NCI-H82 treated with DMSO at 0.1 percent for 48 hours (cell line): ENCODE measurements at regions not wholly inside any gene's neighbourhood (a gene's known extent, or its start where the extent isn't known, plus 50 kb on each side); places are given as distances from the start of the nearest gene placed in this dataset.
"Not testable (repeated sequence)": the region's sequence is repeated elsewhere in the genome, so short reads cannot be mapped to it uniquely, and the experiment has no call there.

Source experiments
- DNase-seq: peaks from one replicate; lab custom pipeline; 2025; ENCODE audit not compliant: unreplicated experiment; lab: John Stamatoyannopoulos, UW

DNA sequence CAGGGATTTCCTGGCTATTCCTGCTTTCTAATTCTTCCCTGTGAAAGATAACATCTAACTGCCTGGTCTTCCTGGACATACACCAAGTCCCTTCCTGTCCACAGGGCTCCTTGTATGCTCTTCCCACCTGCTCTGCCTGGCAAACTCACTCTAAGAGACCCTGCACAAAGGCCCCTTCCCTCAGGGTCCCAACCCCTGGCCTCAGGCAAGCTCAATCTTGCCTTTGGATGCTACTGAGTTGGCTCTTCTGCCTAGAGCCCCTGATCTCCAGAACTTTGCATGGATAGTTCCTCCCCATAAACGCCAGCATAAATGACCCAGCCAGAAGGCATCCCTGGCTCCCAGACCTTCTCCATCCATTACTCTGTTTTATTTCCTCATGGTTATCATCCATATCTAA is 98.3 kb upstream of the OTOS start:
- no peak for DNase-seq

DNA sequence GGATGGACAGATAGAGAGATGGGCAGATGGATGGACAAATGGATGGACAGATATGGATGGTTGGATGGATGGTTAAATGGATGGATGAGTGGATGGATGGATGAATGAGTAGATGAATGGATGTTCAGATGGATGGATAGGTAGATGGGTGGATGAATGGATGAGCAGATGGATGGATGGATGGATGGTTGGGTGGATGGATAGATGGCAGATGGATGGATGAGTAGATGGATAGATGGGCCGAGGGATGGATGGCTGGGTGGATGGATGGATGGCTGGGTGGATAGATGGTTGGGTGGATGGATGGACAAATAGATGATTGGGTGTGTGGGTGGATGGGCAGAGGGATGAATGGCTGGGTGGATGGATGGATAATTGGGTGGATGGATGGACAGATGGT is 98.9 kb upstream of the OTOS start:
- no peak for DNase-seq

DNA sequence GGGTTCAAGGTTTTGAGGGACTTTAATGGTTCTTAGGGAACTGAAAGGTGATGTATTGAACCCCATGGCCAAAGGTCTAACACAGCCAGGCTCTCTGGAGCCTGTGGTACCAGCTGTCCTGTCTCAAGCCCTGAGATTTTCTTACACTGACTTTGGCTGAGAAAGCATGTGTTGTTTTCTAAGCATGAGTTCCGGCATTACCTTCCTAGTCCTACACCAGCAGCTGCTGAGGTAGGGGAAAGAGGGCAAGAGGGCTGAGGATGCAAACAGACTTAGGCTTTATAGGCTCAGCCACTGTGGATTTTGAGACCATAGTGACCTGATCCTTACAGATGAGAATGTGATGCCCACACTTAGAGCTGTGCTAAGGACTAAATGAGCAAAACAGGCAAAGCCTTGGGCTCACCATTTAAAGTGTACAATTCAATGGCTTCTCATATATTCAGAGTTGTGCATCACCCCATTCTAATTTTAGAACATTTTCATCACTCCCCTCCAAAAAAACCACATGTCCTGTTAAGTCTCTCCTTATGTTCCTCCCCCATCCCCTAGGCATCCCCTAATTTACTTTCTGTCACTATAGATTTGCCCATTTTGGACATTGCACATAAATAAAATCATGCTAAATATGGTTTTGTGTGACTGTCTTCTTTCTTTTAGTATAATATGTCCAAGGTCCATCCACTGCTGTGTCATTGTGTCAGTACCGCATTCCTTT is 99.7 kb upstream of the OTOS start:
- no peak for DNase-seq

DNA sequence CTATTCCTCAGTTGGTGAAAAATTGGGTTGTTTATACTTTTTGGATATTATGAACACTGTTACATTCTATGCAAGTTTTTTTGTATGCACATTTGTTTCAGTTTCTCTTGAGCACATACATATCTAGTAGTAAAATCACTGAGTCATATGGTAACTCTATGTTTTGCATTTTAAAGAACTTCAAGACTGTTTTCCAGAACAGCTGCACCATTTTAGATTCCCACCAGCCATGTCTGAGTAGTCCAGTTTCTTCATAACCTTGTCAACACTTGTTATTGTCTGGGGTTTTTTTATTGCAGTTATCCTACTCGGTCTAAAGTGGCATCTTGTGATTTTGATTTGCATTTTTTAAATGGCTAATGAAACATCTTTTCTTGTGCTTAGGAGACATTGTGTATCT is 100.3 kb upstream of the OTOS start:
- no peak for DNase-seq

GRCh38 chr2:240241572-240241971 is 101.1 kb upstream of the OTOS start:
- no peak for DNase-seq

GRCh38 chr2:240243049-240243448 is 102.6 kb upstream of the OTOS start:
- DNase-seq: not testable (repeated sequence)

DNA sequence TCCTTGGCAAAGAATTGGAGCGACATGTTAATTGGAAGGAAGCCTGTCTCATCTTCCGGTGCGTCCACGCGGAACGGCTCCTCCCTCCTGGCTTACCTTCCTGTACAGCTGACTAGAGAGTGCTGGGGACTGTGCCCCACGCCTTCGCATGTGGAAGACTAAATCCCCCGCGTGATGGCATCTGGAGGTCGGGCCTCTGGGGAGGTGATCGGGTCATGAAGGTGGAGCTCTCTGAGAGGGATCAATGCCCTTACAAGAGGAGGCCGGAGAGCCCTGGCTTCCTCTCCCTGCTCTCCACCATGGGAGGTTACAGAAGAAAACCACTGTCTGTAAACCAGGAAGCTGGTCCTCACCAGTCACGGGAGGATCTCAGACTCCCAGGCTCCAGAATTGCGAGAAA is 104.1 kb upstream of the OTOS start:
- DNase-seq: no peak

DNA sequence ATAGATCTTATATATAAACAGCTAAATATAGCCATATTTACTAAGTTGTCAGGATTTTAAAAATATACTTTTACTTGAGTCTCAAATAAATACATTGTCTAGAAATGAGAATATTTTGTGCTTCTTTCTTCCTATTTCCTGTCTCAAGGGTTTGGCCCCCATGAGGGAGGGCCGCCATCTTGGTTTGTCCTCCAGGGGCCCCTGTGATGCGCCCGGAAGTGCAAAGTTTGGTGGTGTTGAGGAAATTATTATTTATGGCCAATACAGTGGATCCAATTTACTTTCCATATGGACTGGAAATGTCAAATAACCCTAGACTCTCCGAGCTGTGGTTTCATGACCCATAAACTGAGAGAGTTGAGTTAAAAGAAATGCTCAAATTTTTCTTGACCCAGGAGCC is 104.7 kb upstream of the OTOS start:
- no peak for DNase-seq

DNA sequence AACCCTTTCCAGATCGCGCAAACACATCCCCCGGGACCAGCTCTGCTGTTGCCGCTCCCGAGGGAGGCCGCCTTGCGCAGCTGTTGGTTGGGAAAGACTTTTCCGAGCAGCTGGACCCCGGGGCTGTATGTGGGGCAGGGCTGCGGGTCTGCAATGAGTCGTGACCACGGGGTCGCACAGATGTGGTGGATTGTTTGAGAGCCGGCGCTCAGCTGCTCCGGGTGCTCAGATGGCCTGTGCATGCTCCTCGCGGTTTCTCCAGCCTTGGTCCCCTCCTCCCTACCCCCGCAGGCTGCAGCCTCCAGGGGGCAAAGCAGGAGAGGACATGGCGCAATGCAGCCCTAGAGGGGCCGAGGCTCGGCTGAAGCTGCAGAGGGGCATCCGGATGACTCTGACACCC is 105.2 kb upstream of the OTOS start:
- DNase-seq: no peak

GRCh38 chr2:240246173-240246820 is 105.8 kb upstream of the OTOS start:
- DNase-seq: no peak

GRCh38 chr2:240247241-240247867 is 106.9 kb upstream of the OTOS start:
- no peak for DNase-seq

DNA sequence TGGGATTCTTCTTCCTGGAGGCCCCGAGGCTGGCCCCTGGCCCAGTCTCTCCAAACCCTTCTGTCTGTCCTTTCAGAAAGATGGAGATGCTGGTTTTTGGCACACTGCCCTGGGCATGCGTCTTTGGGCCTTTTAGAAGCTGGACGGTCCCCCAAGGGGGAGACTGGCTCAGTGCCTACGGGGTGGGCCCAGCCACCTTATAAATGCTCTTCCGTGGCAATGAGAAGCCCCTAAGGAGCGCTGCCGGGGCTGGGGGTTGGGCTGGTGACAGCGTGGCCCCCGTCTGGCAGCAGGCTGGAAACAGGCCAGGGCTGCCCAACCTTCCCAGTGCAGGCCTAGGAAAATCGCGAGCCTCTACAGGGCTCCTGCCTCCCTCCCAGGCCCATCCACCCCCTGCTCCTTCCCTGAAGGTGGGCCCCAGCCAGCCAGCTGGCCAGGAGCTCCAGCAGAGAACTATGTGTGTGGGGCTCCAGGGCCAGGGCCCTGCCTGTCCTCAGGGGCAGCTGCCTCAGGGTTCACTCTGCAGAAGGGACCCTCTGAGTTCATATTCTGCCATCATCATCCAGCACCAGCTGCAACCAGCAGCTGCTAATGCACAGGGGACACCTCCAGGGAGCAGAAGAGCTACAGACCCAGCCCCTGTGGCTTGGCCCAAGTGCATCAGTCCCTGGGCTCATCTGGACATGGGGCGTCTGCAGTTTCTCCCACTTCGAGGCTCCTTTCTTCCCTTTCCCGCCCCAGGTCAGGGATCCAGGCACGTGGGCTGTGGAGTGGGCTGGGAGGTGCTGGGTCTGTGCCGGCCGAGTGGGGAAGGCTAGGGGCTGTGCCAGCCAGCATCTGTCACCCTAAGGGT is 107.6 kb upstream of the OTOS start:
- no peak for DNase-seq

DNA sequence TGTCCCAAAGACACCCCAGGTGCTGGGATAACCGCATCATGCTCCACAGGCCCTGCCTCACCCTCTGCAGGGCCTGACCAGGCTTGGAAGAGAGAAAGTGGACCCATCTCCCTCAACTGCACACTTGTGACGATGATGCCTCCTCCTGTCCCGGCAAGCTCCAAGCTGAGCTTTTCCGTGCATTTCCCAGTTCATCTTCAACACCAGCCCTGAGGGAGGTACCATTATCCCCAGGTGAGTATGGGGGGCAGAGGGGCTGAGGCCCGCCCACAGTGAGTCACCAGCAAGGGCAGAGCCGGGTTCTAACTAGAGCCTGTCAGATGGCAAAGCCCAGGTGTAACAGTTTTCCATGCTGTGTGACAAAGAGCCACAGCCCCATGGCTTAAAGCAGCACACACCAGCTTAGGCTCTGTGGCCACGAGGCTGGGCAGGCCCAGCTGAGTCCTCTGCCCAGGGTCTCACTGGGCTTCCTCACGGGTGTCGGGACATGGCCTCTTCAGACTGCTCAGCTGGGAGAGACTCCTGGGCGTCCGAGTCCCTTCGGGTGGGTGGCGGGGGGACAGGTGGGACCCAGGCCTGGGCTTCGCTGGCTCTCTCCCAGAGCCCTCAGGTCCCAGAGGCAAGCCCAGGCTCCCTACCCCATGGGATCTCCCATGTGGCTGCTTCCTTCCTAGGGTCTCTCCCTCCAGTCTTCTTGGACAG is 108.4 kb upstream of the OTOS start:
- no peak for DNase-seq

DNA sequence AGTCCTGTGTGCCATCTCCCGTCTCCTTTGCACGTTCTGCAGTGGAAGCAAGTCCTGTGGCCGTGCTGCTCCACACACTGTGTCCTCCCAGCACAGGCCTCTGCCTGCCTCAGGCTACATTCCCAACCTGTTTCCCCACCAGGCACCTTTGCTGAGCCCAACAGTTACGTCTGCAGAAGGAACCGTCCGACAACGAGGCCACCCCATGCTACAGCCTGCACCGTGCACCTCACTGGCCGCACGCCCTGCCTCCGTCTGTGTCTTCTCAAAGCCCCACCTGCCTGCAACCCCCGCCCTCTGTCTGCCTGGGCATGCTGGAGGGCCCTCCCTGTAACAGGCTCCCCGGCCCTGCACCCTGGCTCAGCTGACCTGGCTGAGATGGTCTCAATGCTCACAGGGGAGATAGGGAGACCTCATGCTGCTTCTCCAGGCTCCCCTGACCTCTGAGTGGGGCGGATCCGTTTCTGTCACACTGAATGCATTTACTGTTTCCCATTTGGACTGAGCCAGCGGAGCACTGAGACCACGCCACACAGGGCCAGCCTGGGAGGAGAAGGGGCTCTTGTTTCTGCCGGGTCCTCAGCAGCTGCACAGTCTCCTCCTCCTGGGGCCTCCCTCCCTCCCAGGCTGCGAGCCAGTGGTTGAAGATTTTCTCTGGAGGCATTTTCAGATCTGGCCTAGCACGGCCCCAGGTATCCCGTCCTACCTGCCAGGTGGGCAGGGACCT is 109.1 kb upstream of the OTOS start:
- DNase-seq: no peak

- DNase-seq: no peak
These were observed 109.9 kb upstream of the OTOS start for GRCh38 chr2:240250150-240250984.

GRCh38 chr2:240250985-240251847 is 110.8 kb upstream of the OTOS start:
- DNase-seq: no peak

- DNase-seq: no peak
These were observed 111.4 kb upstream of the OTOS start for GRCh38 chr2:240251848-240252190.

GRCh38 chr2:240252191-240252871 is 111.9 kb upstream of the OTOS start:
- no peak for DNase-seq
